ENCODE measurements at regions not wholly inside any gene's neighbourhood (a gene's known extent, or its start where the extent isn't known, plus 50 kb on each side); places are given as distances from the start of the nearest gene placed in this dataset.

GRCh38 chr18:51659781-51660180 is 462.3 kb upstream of the MEX3C start:
- no peak for TF ChIP-seq CTCF (IDR thresholded peaks at IDR 0.05)
- no peak for TF ChIP-seq POLR2A (IDR thresholded peaks at IDR 0.05)

Data from heart left ventricle (tissue), 13 donors.